Lower lobe of right lung (tissue), 2 donors: ENCODE measurements at regions not wholly inside any gene's neighbourhood (a gene's known extent, or its start where the extent isn't known, plus 50 kb on each side); places are given as distances from the start of the nearest gene placed in this dataset.

ENCODE experiments used
- ATAC-seq, 2 donors: fragments of 200-7000 bp; cut with Tn5 transposase; one replicate each; pipeline ENCODE4 v1.9.1; 2020 to 2022; ENCODE audit warnings: mild to moderate bottlenecking in 2 of 2, moderate library complexity in 2 of 2
- DNase-seq: peaks from one replicate; pipeline ENCODE4 v3.0.0-alpha.2; 2020
- H3K27ac ChIP-seq: fragments of 200-600 bp; one replicate; pipeline ENCODE4 v1.8.0; 2022
- H3K27me3 ChIP-seq: fragments of 200-600 bp; one replicate; pipeline ENCODE4 v1.8.0; 2022; ENCODE audit warnings: low read depth
- H3K36me3 ChIP-seq: fragments of 200-600 bp; one replicate; pipeline ENCODE4 v1.8.0; 2022; ENCODE audit warnings: mild to moderate bottlenecking
- H3K4me1 ChIP-seq: fragments of 200-600 bp; one replicate; pipeline ENCODE4 v1.8.0; 2022
- H3K4me3 ChIP-seq: fragments of 200-600 bp; one replicate; pipeline ENCODE4 v1.8.0; 2022; ENCODE audit warnings: mild to moderate bottlenecking
- H3K9me3 ChIP-seq: fragments of 200-600 bp; one replicate; pipeline ENCODE4 v1.8.0; 2022
- intact Hi-C: fragments of 100-400 bp; cut with DNase I; formaldehyde crosslinking; loops from one replicate; pipeline ENCODE4 v1.11.0; 2022
- TF ChIP-seq, protein P1 (sequence below): fragments of 200-600 bp; IDR thresholded peaks from one replicate; pipeline ENCODE4 v1.8.0; 2022; ENCODE audit warnings: antibody characterized with exemption, mild to moderate bottlenecking
- donor health status: DM: no; HTN: yes; CAD: no; lungs with severe emphysema.

DNA sequence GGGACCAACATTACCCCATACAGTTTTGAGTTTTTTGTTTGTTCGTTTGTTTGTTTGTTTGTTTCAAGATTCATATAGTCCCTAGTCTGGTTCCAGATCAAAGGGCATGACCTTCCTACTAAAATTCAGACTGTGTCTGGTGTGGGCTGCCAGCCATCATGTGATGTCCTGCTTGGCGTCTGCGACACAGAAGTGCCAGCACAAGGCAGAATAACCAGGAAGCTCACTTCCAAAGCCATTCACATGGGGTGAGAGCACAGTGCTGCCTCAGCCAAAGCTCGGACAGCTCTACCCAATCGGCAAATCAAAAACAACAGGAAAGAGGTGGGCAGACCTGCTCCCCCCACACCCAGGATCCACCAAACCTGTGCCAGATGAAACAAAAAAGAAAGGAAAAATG is 142.6 kb upstream of the THBS1 start:
- DNase-seq, result peak; percentile 63
- peaks cover 27% of the 10 kb centered on the region for H3K4me1 ChIP-seq
- no peaks in the 10 kb centered on the region for H3K9me3 ChIP-seq
- no peaks in the 10 kb centered on the region for H3K36me3 ChIP-seq
- intact Hi-C loops, result no loop called here
- no peak overlapping the region for H3K4me3 ChIP-seq
- TF ChIP-seq, protein P1, sequence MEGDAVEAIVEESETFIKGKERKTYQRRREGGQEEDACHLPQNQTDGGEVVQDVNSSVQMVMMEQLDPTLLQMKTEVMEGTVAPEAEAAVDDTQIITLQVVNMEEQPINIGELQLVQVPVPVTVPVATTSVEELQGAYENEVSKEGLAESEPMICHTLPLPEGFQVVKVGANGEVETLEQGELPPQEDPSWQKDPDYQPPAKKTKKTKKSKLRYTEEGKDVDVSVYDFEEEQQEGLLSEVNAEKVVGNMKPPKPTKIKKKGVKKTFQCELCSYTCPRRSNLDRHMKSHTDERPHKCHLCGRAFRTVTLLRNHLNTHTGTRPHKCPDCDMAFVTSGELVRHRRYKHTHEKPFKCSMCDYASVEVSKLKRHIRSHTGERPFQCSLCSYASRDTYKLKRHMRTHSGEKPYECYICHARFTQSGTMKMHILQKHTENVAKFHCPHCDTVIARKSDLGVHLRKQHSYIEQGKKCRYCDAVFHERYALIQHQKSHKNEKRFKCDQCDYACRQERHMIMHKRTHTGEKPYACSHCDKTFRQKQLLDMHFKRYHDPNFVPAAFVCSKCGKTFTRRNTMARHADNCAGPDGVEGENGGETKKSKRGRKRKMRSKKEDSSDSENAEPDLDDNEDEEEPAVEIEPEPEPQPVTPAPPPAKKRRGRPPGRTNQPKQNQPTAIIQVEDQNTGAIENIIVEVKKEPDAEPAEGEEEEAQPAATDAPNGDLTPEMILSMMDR, result no peak
- peak; percentile 45 to 69 for ATAC-seq
- no peaks in the 10 kb centered on the region for H3K27me3 ChIP-seq
- no peak overlapping the region for H3K27ac ChIP-seq

DNA sequence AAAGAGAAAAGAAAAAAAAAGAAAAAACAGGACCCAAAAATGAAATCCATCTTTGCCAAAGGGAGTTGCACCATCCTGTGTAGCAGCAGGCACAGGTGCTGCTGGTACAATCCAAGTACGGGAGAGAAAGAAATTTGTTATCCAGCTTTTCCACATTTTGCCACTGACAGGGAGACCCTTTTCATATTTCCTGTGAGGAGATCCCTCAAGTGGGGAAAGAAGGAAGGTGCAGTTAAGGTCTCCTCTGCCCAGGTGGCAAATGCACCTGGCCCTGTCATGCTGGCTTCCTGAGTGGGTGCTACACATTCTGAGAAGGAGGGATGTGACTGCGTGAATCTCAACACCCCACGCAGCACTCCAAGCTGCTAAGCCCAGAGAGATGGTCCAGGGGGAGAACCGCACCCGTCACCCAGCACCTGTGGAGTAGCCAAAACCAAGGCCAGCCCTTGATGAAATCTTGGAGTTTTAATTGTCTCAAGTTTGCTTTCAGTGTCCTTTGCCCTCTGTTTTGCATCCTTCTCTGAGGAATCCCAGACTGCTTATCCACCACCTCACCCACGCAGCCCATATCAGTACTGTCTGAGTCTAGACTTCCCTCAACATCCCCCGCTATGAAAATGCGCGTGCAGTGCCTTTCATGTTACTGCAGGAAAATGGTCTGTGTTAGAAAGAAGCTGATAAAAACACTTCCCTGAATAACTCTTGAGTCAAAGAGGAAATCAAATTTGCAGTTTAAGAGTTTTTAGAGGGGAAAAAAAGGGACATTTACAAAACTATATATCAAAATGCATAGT is 141.9 kb upstream of the THBS1 start:
- DNase-seq (peak; percentile 46), ATAC-seq (peak in 1 of 2 donors; percentile 61)
- no peaks in the 10 kb centered on the region for H3K9me3 ChIP-seq
- no peaks in the 10 kb centered on the region for H3K36me3 ChIP-seq
- no peak overlapping the region for H3K4me3 ChIP-seq
- H3K27ac ChIP-seq, result no peak overlapping the region
- H3K27me3 ChIP-seq, result no peaks in the 10 kb centered on the region
- TF ChIP-seq, protein P1, result no peak
- intact Hi-C loops, result no loop called here
- H3K4me1 ChIP-seq, result peaks cover 19% of the 10 kb centered on the region

DNA sequence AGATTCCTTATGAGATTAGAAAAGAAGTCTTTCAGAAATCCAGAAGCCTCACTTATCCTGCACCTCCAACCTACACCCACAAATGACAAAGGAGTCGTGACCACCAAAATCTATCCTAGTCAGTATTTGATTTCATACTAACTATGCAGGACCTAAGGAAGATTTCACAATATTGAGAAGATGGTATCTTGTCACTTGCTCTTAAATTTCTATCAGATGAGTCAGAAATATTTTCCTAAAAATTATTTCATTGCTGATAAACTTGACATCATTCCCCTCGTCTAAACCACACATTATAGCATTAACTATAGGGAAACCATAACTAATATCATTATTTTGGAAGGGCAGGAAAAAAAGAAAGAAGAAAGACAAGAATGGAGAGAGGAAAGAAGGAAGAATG is 138.0 kb upstream of the THBS1 start:
- ATAC-seq (no peak), DNase-seq (no peak)
- H3K4me1 ChIP-seq, result no peaks in the 10 kb centered on the region
- intact Hi-C loops, result no loop called here
- H3K36me3 ChIP-seq, result no peaks in the 10 kb centered on the region
- no peaks in the 10 kb centered on the region for H3K27me3 ChIP-seq
- H3K4me3 ChIP-seq, result no peak overlapping the region
- TF ChIP-seq, protein P1, result no peak
- H3K27ac ChIP-seq, result no peak overlapping the region
- no peaks in the 10 kb centered on the region for H3K9me3 ChIP-seq

DNA sequence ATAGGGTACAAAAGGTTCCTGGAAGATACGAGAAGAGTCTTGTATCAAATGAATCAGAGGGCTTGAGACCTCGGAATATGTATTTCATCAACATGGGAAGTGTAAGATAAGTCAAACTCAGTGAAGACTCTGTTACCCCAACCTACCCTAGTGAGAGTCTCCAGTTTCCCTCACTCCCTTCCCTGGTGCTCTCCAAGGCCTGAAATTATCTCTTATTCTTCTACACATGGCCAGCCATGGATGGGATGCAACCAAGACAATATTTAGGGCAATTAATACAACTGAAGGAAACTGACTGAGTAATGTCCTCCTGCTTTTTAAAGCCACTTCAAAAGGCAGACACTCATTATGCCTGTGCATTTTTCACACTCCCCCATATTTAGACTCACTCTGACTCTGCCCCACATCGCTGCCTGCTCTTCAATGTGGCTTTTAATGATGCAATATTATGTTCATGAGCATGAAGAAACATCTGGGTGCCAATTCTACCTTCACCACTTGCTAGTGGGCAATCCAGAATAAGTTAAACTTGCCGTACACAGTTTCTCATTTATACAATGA is 137.1 kb upstream of the THBS1 start:
- intact Hi-C loops, result no loop called here
- Histone ChIP-seq H3K4me1 (no peaks in the 10 kb centered on the region), H3K9me3 (no peaks in the 10 kb centered on the region), H3K27me3 (no peaks in the 10 kb centered on the region), H3K4me3 (no peak overlapping the region), H3K36me3 (no peaks in the 10 kb centered on the region), H3K27ac (no peak overlapping the region)
- TF ChIP-seq, protein P1, result no peak
- ATAC-seq (no peak), DNase-seq (no peak)

DNA sequence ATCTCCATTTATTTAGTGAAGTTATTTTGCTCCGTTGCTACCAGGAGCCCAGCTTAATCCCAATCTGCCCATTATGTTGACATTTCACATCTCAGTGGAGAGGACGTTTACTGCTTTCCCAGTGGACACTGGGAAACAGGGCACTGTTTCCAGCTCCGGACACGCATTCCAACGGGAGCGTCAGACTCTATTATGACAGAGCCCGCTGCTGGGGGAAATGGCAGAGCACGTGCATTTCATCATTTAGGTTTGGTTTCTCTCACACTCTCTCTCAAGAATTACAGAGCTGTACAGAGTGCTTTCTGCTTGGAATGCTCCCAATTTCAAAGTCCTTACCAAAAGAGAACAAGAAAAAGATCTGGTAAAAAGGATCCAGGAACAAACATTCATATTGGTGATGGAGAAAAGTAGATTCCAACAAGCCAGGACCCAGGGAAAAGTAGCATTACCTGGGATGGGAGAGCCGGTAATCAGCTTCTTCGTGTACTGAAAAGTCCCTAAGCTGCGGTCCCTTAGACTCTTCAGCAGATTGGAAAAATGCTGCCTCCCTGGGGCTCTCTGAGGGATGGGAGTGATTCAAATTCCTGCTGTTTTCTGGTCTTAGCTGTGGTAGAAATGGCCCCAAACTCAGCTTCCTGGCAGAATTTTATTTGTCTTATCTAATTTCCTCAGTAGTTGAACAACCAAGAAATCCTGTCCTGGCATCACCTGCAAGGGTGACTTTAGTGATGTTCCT is 136.0 kb upstream of the THBS1 start:
- Histone ChIP-seq H3K36me3 (no peaks in the 10 kb centered on the region), H3K27me3 (no peaks in the 10 kb centered on the region), H3K27ac (no peak overlapping the region), H3K9me3 (no peaks in the 10 kb centered on the region), H3K4me1 (no peaks in the 10 kb centered on the region), H3K4me3 (no peak overlapping the region)
- intact Hi-C loops, result no loop called here
- TF ChIP-seq, protein P1, result no peak
- no peak for DNase-seq
- no peak for ATAC-seq
